ENCODE measurements at regions not wholly inside any gene's neighbourhood (a gene's known extent, or its start where the extent isn't known, plus 50 kb on each side); places are given as distances from the start of the nearest gene placed in this dataset.

DNA sequence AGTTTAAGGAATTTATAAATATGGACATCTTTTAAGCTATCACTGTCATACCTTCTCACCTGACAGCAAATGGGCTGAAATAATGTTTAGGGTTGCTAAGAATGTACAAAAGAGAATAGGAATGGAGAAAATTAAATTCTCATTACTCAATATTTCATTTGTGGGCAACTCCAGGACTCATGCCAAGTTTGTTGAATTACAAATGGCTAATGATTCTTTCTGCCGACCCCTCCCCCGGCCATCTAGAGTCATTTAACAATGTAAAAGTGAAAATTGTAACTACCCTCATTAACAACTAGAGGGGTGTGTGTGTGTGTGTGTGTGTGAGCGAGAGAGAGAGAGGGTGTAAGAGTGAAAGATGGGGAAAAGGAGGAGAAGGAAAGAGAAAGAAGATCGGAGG is 708.5 kb upstream of the FAM98A start:
- 83 to 91% methylated on average over 4 of the region's 4 CpGs for WGBS, 2 donors
- no peaks in the 10 kb centered on the region for H3K4me1 ChIP-seq (ENCODE audit: control insufficient read depth in 5 of 5, insufficient read depth in 5 of 5, low read length in 5 of 5)
- no peak overlapping the region for H3K4me3 ChIP-seq
- H3K27ac ChIP-seq (ENCODE audit: low read depth in 1 of 2, low read length in 1 of 2) = no peak overlapping the region
- no peaks in the 10 kb centered on the region for H3K9me3 ChIP-seq (ENCODE audit: control insufficient read depth in 4 of 4, insufficient read depth in 3 of 4, low read length in 3 of 4)
- H3K36me3 ChIP-seq (ENCODE audit: control insufficient read depth in 4 of 4, insufficient read depth in 4 of 4, low read length in 4 of 4) = no peaks in the 10 kb centered on the region
- ATAC-seq (ENCODE audit: insufficient read depth, low FRiP score) (no peak), DNase-seq (no peak)
- no peaks in the 10 kb centered on the region for H3K27me3 ChIP-seq (ENCODE audit: control insufficient read depth in 3 of 3, insufficient read depth in 3 of 3, low read length in 2 of 3)
- TF ChIP-seq, protein P1, sequence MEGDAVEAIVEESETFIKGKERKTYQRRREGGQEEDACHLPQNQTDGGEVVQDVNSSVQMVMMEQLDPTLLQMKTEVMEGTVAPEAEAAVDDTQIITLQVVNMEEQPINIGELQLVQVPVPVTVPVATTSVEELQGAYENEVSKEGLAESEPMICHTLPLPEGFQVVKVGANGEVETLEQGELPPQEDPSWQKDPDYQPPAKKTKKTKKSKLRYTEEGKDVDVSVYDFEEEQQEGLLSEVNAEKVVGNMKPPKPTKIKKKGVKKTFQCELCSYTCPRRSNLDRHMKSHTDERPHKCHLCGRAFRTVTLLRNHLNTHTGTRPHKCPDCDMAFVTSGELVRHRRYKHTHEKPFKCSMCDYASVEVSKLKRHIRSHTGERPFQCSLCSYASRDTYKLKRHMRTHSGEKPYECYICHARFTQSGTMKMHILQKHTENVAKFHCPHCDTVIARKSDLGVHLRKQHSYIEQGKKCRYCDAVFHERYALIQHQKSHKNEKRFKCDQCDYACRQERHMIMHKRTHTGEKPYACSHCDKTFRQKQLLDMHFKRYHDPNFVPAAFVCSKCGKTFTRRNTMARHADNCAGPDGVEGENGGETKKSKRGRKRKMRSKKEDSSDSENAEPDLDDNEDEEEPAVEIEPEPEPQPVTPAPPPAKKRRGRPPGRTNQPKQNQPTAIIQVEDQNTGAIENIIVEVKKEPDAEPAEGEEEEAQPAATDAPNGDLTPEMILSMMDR (IDR thresholded peaks at IDR 0.05; ENCODE audit: control extremely low read depth, extremely low read depth) = no peak
- H3K9ac ChIP-seq (ENCODE audit: insufficient read depth in 1 of 2, low read length in 2 of 2) = no peak overlapping the region

DNA sequence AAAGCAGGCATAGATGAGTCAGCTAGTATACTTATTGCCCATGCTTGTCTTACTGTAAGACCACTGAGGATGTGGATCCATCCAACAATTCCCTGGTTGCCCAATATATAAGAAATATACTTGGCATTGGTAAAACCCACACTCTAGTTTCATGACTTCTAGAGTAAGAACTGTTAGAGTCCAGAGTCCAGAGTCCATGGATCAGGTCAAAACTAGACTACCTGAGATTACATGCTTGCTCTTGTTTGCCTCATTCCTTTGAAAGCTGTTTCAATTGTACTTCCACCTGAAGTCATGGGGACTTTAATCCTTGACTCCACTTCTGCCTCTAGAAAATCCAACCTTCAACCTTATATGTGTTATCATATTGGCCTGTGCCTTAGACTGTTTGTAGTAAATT is 707.6 kb upstream of the FAM98A start:
- no peaks in the 10 kb centered on the region for H3K27me3 ChIP-seq (ENCODE audit: control insufficient read depth in 3 of 3, insufficient read depth in 3 of 3, low read length in 2 of 3)
- H3K9ac ChIP-seq (ENCODE audit: insufficient read depth in 1 of 2, low read length in 2 of 2) = no peak overlapping the region
- H3K36me3 ChIP-seq (ENCODE audit: control insufficient read depth in 4 of 4, insufficient read depth in 4 of 4, low read length in 4 of 4) = no peaks in the 10 kb centered on the region
- no peaks in the 10 kb centered on the region for H3K4me1 ChIP-seq (ENCODE audit: control insufficient read depth in 5 of 5, insufficient read depth in 5 of 5, low read length in 5 of 5)
- TF ChIP-seq, protein P1 (IDR thresholded peaks at IDR 0.05; ENCODE audit: control extremely low read depth, extremely low read depth) = no peak
- H3K4me3 ChIP-seq = no peak overlapping the region
- ATAC-seq (ENCODE audit: insufficient read depth, low FRiP score) (no peak), DNase-seq (no peak)
- H3K27ac ChIP-seq (ENCODE audit: low read depth in 1 of 2, low read length in 1 of 2) = no peak overlapping the region
- no peaks in the 10 kb centered on the region for H3K9me3 ChIP-seq (ENCODE audit: control insufficient read depth in 4 of 4, insufficient read depth in 3 of 4, low read length in 3 of 4)

DNA sequence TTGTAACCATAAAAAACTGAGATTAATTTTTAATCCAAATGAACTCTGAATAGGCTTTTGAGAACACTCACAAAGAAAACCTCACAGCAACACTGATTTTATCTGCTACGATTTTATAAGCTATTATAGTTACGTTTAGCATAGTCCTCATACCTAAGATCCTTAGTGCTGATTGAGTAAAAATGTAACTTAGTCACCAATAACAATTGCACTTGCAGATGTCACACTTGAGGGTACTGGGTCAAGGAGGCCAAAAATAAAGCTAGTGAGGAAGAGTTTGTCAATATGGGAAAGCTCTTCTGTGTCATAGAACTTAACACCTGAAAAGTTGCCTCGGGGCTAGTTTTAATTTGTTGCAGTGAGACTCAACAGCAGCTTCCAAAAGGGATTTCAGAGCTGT is 706.5 kb upstream of the FAM98A start:
- H3K9me3 ChIP-seq (ENCODE audit: control insufficient read depth in 4 of 4, insufficient read depth in 3 of 4, low read length in 3 of 4) = no peaks in the 10 kb centered on the region
- H3K36me3 ChIP-seq (ENCODE audit: control insufficient read depth in 4 of 4, insufficient read depth in 4 of 4, low read length in 4 of 4) = no peaks in the 10 kb centered on the region
- ATAC-seq (ENCODE audit: insufficient read depth, low FRiP score) (no peak), DNase-seq (no peak)
- H3K4me1 ChIP-seq (ENCODE audit: control insufficient read depth in 5 of 5, insufficient read depth in 5 of 5, low read length in 5 of 5) = no peaks in the 10 kb centered on the region
- no peak overlapping the region for H3K4me3 ChIP-seq
- TF ChIP-seq, protein P1 (IDR thresholded peaks at IDR 0.05; ENCODE audit: control extremely low read depth, extremely low read depth) = no peak
- 56 to 75% methylated on average over 3 of the region's 3 CpGs for WGBS, 2 donors
- no peak overlapping the region for H3K27ac ChIP-seq (ENCODE audit: low read depth in 1 of 2, low read length in 1 of 2)
- no peak overlapping the region for H3K9ac ChIP-seq (ENCODE audit: insufficient read depth in 1 of 2, low read length in 2 of 2)
- H3K27me3 ChIP-seq (ENCODE audit: control insufficient read depth in 3 of 3, insufficient read depth in 3 of 3, low read length in 2 of 3) = no peaks in the 10 kb centered on the region

DNA sequence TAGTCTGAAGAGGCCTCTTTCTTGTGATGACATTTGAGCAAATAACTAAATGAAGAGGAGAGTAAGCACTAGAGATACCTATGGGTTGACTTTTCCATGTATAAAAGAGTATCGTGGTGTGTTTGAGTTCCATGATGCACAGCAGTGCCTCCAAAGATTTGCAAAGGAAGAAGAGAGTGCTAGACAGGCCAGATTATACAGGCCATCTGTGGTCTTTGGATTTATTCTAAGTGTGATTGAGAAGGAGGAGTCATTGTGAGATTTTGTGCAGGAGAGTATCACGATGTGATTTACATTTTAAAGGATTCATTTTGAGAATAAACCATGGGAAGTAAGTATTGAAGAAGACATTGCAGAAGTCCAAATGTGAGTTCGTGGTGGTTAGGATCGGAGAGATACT is 695.9 kb upstream of the FAM98A start:
- ATAC-seq (ENCODE audit: insufficient read depth, low FRiP score) = no peak
- no peak for DNase-seq
- Histone ChIP-seq H3K9me3 (ENCODE audit: control insufficient read depth in 4 of 4, insufficient read depth in 3 of 4, low read length in 3 of 4) (no peaks in the 10 kb centered on the region), H3K36me3 (ENCODE audit: control insufficient read depth in 4 of 4, insufficient read depth in 4 of 4, low read length in 4 of 4) (no peaks in the 10 kb centered on the region), H3K27ac (ENCODE audit: low read depth in 1 of 2, low read length in 1 of 2) (no peak overlapping the region), H3K4me3 (no peak overlapping the region), H3K4me1 (ENCODE audit: control insufficient read depth in 5 of 5, insufficient read depth in 5 of 5, low read length in 5 of 5) (no peaks in the 10 kb centered on the region), H3K9ac (ENCODE audit: insufficient read depth in 1 of 2, low read length in 2 of 2) (no peak overlapping the region), H3K27me3 (ENCODE audit: control insufficient read depth in 3 of 3, insufficient read depth in 3 of 3, low read length in 2 of 3) (no peaks in the 10 kb centered on the region)
- WGBS, 2 donors = 80 to 83% methylated on average over 4 of the region's 4 CpGs
- TF ChIP-seq, protein P1 (IDR thresholded peaks at IDR 0.05; ENCODE audit: control extremely low read depth, extremely low read depth) = no peak

All from lung (tissue), 11 donors.